ENCODE measurements at regions not wholly inside any gene's neighbourhood (a gene's known extent, or its start where the extent isn't known, plus 50 kb on each side); places are given as distances from the start of the nearest gene placed in this dataset.

DNA sequence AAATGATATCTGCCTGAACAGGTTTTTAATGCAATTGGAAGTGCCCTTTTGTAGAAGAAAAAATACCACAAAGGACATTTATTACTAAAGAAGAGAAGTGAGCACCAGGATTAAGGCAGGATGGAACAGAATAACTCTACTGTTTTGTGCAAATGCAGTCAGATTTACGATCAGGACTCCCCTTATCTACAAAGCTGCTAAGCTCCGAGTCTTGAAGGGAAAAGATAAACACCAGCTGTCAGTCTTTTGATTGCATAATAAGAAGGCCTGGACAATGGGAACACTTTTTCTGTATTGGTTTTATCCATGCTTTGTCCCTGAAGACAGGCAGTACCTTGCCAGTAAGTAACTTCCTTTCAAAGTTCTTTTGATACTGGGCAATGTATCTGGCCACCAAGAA, 797.9 kb upstream of the SLC35B3 start:
- TF ChIP-seq, protein P1, sequence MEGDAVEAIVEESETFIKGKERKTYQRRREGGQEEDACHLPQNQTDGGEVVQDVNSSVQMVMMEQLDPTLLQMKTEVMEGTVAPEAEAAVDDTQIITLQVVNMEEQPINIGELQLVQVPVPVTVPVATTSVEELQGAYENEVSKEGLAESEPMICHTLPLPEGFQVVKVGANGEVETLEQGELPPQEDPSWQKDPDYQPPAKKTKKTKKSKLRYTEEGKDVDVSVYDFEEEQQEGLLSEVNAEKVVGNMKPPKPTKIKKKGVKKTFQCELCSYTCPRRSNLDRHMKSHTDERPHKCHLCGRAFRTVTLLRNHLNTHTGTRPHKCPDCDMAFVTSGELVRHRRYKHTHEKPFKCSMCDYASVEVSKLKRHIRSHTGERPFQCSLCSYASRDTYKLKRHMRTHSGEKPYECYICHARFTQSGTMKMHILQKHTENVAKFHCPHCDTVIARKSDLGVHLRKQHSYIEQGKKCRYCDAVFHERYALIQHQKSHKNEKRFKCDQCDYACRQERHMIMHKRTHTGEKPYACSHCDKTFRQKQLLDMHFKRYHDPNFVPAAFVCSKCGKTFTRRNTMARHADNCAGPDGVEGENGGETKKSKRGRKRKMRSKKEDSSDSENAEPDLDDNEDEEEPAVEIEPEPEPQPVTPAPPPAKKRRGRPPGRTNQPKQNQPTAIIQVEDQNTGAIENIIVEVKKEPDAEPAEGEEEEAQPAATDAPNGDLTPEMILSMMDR (IDR thresholded peaks at IDR 0.05 in 8 of 11, conservative IDR thresholded peaks at IDR 0.05 in 3 of 11) = no peak
- TF ChIP-seq POLR2AphosphoS5 (IDR thresholded peaks at IDR 0.05) = no peak

Data from spleen (tissue), 7 donors.